ENCODE measurements at regions not wholly inside any gene's neighbourhood (a gene's known extent, or its start where the extent isn't known, plus 50 kb on each side); places are given as distances from the start of the nearest gene placed in this dataset.

- peak overlapping the region; percentile 42 for H3K27ac ChIP-seq (ENCODE audit: control insufficient read depth, insufficient read depth, low read length)
- dilution Hi-C loops (cut with MboI; ENCODE audit: extremely low pct_ligation_motif_present, low sequenced_read_pairs) = no loop called here
These were observed 288.3 kb upstream of the C2CD4B start for GRCh38 chr15:62453375-62453774.

GRCh38 chr15:62453981-62454380 lies 288.9 kb upstream of the C2CD4B start:
- dilution Hi-C loops (cut with MboI; ENCODE audit: extremely low pct_ligation_motif_present, low sequenced_read_pairs) = no loop called here
- DNase-seq (ENCODE audit: low read depth, low spot score) (no peak), FAIRE-seq (peak; percentile 71)
- Histone ChIP-seq H3K79me2 (ENCODE audit: control insufficient read depth, insufficient read depth, low read length) (no peaks in the 10 kb centered on the region), H3K9me1 (ENCODE audit: control insufficient read depth, extremely low read depth, insufficient read depth, low read length) (no peaks in the 10 kb centered on the region), H3K27ac (ENCODE audit: control insufficient read depth, insufficient read depth, low read length) (peak overlapping the region; percentile 42), H3K27me3 (ENCODE audit: control insufficient read depth, extremely low read depth, insufficient read depth, low read length) (no peaks in the 10 kb centered on the region), H4K20me1 (ENCODE audit: control insufficient read depth, extremely low read depth, insufficient read depth, low read length) (no peaks in the 10 kb centered on the region), H3K4me3 (ENCODE audit: control insufficient read depth in 2 of 3, extremely low read depth in 1 of 3, insufficient read depth in 2 of 3, low read depth in 1 of 3, low read length in 3 of 3) (no peak overlapping the region), H3K9me3 (ENCODE audit: control insufficient read depth, low read depth, low read length) (no peaks in the 10 kb centered on the region), H3K4me2 (ENCODE audit: control insufficient read depth, extremely low read depth, insufficient read depth, low read depth, low read length) (peak overlapping the region; percentile 49), H2AFZ (ENCODE audit: control insufficient read depth, low read length) (no peak overlapping the region), H3K9ac (ENCODE audit: control insufficient read depth, extremely low read depth, insufficient read depth, low read length) (peak overlapping the region; percentile 34), H3K36me3 (ENCODE audit: control insufficient read depth in 2 of 2, extremely low read depth in 1 of 2, insufficient read depth in 2 of 2, low read length in 2 of 2) (no peaks in the 10 kb centered on the region), H3K4me1 (ENCODE audit: control insufficient read depth, extremely low read depth, insufficient read depth, low read length) (peaks cover 35% of the 10 kb centered on the region)
- TF ChIP-seq EZH2 (IDR thresholded peaks at IDR 0.05; ENCODE audit: low read length) (no peak), CTCF (optimal IDR thresholded peaks at IDR 0.05 in 1 of 3, IDR thresholded peaks at IDR 0.05 in 1 of 3, conservative IDR thresholded peaks at IDR 0.05 in 1 of 3; ENCODE audit: extremely low read depth in 1 of 3, insufficient read depth in 2 of 3, low read length in 3 of 3) (no peak)

More at GRCh38 chr15:62453375-62453774, 288.3 kb upstream of the C2CD4B start:
- TF ChIP-seq EZH2 (IDR thresholded peaks at IDR 0.05; ENCODE audit: low read length) (no peak), CTCF (optimal IDR thresholded peaks at IDR 0.05 in 1 of 3, IDR thresholded peaks at IDR 0.05 in 1 of 3, conservative IDR thresholded peaks at IDR 0.05 in 1 of 3; ENCODE audit: extremely low read depth in 1 of 3, insufficient read depth in 2 of 3, low read length in 3 of 3) (no peak)
- DNase-seq (ENCODE audit: low read depth, low spot score) = no peak
- Histone ChIP-seq H3K9me3 (ENCODE audit: control insufficient read depth, low read depth, low read length) (no peaks in the 10 kb centered on the region), H3K36me3 (ENCODE audit: control insufficient read depth in 2 of 2, extremely low read depth in 1 of 2, insufficient read depth in 2 of 2, low read length in 2 of 2) (no peaks in the 10 kb centered on the region), H3K4me3 (ENCODE audit: control insufficient read depth in 2 of 3, extremely low read depth in 1 of 3, insufficient read depth in 2 of 3, low read depth in 1 of 3, low read length in 3 of 3) (no peak overlapping the region), H2AFZ (ENCODE audit: control insufficient read depth, low read length) (no peak overlapping the region), H3K27me3 (ENCODE audit: control insufficient read depth, extremely low read depth, insufficient read depth, low read length) (no peaks in the 10 kb centered on the region), H3K4me1 (ENCODE audit: control insufficient read depth, extremely low read depth, insufficient read depth, low read length) (peaks cover 35% of the 10 kb centered on the region), H3K9me1 (ENCODE audit: control insufficient read depth, extremely low read depth, insufficient read depth, low read length) (no peaks in the 10 kb centered on the region), H3K4me2 (ENCODE audit: control insufficient read depth, extremely low read depth, insufficient read depth, low read depth, low read length) (peak overlapping the region; percentile 49), H3K79me2 (ENCODE audit: control insufficient read depth, insufficient read depth, low read length) (no peaks in the 10 kb centered on the region), H3K9ac (ENCODE audit: control insufficient read depth, extremely low read depth, insufficient read depth, low read length) (no peak overlapping the region), H4K20me1 (ENCODE audit: control insufficient read depth, extremely low read depth, insufficient read depth, low read length) (no peaks in the 10 kb centered on the region)
- FAIRE-seq = no peak

Data from keratinocyte (primary cell).